Muscle of leg (tissue), 3 donors: ENCODE measurements at regions not wholly inside any gene's neighbourhood (a gene's known extent, or its start where the extent isn't known, plus 50 kb on each side); places are given as distances from the start of the nearest gene placed in this dataset.

Experiments
- DNase-seq: peaks from one replicate; pipeline ENCODE4 v3.0.0; 2013
- H3K27ac ChIP-seq: one replicate; pipeline ENCODE4 v1.5.1; 2013; ENCODE audit warnings: mild to moderate bottlenecking, low read length, control low read depth
- H3K27me3 ChIP-seq: one replicate; pipeline ENCODE4 v1.6.1; 2013; ENCODE audit warnings: low read length; ENCODE audit not compliant: control insufficient read depth, insufficient read depth
- H3K36me3 ChIP-seq: one replicate; pipeline ENCODE4 v1.6.1; 2013; ENCODE audit warnings: low read length; ENCODE audit not compliant: control insufficient read depth, insufficient read depth
- H3K4me1 ChIP-seq: one replicate; pipeline ENCODE4 v1.6.1; 2013; ENCODE audit warnings: low read length; ENCODE audit not compliant: control insufficient read depth, insufficient read depth
- H3K4me3 ChIP-seq: one replicate; pipeline ENCODE4 v1.5.1; 2013; ENCODE audit warnings: low read length, control low read depth
- H3K9me3 ChIP-seq: replicated peaks from 2 replicates; pipeline ENCODE4 v1.6.1; 2013; ENCODE audit warnings: low read depth, low read length; ENCODE audit not compliant: control insufficient read depth
- WGBS: methylation state at CpG from one replicate; pipeline ENCODE4 v1.1.5; 2013; ENCODE audit warnings: missing lambda C conversion rate; ENCODE audit not compliant: insufficient coverage; 5-methylcytosine and 5-hydroxymethylcytosine counted together

DNA sequence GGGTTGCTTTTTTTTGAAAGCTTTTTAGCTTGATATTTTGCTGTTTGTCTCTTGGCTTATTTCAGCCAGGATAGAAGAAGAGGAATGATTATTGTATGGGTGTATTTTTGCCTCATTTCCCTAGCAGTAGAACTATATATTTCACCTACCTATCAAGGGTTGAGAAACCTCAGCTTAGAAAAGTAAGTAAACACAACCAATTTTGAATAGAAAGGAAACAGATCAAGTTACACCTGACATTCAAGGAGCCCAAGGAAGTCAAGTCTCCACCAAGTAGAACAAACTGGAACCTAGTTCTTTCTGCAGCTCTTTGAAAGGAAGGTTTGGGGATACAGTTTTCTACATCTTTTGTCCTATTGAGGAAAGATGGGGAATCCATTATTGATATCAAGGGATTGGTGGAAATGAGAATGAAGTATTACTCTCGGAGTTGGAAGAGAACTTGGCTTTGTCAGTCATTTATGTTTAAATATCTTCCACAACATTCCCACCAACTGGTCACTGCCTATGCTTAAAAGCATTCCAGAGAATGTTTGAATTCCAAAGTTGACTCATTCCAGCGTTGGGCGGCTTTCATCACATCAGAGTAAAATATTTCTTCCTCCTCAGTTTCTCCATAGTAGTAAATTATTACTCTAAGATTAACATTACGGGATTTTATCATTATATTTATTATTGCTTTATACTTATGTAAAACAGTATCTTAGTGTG, 207.8 kb upstream of the CNKSR2 start:
- no peaks in the 10 kb centered on the region for H3K27me3 ChIP-seq
- H3K9me3 ChIP-seq = no peaks in the 10 kb centered on the region
- H3K27ac ChIP-seq = no peak overlapping the region
- H3K4me3 ChIP-seq = no peak overlapping the region
- WGBS = no CpG with 5 or more reads among the region's 4 CpGs
- no peak for DNase-seq
- no peaks in the 10 kb centered on the region for H3K4me1 ChIP-seq
- no peaks in the 10 kb centered on the region for H3K36me3 ChIP-seq

DNA sequence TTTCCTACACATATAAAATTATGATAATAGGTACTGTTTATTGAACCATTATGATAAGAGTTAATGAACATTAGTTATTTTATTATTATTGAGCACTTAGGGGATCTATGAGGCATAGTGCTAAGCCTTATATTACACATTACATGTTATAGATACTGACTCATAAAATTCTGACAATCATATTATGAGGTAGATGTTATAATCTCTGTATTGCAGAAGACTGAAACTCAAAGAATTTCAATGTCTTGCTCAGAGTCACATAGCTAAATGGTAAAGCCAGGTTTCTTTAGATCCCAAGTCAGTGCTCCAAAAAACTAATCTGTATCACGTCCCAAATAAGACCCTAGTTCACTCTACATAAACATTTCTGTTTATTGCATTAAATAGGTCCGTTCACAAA, 207.2 kb upstream of the CNKSR2 start:
- no peaks in the 10 kb centered on the region for H3K27me3 ChIP-seq
- H3K4me1 ChIP-seq = no peaks in the 10 kb centered on the region
- no peak overlapping the region for H3K4me3 ChIP-seq
- H3K36me3 ChIP-seq = no peaks in the 10 kb centered on the region
- no peaks in the 10 kb centered on the region for H3K9me3 ChIP-seq
- no CpG with 5 or more reads among the region's 2 CpGs for WGBS
- DNase-seq = no peak
- H3K27ac ChIP-seq = no peak overlapping the region

GRCh38 chrX:21167494-21167893, 206.7 kb upstream of the CNKSR2 start:
- Histone ChIP-seq H3K9me3 (no peaks in the 10 kb centered on the region), H3K27me3 (no peaks in the 10 kb centered on the region), H3K4me1 (no peaks in the 10 kb centered on the region), H3K4me3 (no peak overlapping the region), H3K27ac (no peak overlapping the region), H3K36me3 (no peaks in the 10 kb centered on the region)
- WGBS = no CpG with 5 or more reads among the region's 1 CpG
- no peak for DNase-seq

DNA sequence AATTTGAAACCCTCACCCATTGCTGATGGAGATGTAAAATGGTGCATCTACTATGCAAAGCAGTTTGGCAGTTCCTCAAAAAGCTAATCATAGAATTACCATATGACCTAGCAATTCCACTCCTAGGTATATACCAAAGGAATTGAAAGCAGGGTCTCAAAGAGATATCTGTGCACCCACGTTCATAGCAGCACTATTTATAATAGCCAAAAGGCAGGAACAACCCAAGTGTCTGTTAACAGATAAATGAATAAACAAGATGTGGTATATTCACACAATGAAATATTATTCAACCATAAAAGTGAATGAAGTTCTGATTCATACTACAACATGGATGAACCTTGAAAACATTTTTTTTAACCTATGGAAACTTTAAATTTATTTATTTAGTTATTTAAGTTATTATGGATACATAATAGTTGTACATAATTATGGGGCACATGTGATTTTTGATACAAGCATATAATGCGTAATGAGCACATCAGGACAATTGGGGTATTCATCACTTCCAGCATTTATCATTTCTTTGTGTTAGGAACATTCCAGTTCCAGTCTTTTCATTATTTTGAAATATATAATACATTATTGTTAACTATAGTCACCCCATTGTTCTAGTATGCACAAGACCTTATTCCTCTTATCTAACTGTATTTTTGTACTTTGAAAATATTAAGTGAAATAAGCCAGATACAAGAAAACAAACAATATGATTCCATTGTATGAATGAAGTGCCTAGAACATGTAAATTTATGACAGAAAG, 205.6 kb upstream of the CNKSR2 start:
- no peak for DNase-seq
- no peak overlapping the region for H3K4me3 ChIP-seq
- H3K27ac ChIP-seq = no peak overlapping the region
- no CpG with 5 or more reads among the region's 2 CpGs for WGBS
- no peaks in the 10 kb centered on the region for H3K36me3 ChIP-seq
- no peaks in the 10 kb centered on the region for H3K9me3 ChIP-seq
- H3K27me3 ChIP-seq = no peaks in the 10 kb centered on the region
- no peaks in the 10 kb centered on the region for H3K4me1 ChIP-seq

DNA sequence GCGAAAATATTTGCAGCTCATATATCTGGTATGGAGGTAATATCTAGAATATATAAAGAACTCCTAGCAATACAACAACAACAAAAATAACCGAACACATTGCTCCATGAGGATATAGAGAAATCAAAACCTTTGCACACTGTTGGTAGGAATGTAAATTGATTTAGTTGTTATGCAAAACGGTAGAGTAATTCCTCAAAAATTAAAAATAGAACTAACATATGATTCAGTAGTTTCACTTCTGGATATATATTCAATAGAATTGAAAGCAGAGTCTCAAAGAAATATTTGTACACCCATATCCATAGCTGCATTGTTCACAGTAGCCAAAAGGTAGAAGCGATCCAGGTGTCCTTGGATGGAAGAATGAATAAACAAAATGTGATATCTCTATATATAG, 203.0 kb upstream of the CNKSR2 start:
- no CpG with 5 or more reads among the region's 4 CpGs for WGBS

DNA sequence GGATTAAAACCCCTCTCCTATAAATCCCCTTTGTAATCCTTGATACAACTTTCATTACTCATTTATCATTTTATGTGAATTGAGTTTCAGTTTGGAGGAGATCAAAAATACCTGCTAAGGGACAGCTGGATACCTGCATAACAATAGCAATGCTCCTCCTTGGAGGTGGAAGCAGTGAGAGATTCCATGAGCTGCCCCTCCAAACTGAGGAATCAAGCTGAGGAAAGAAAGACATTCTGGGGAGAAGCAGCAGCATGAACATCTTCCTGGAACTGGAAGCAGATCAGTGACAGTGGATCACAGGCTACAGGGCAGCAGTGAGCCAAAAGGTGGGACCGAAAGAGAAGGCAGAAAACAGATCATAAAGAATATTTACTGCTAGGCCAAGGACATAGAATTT, 199.8 kb upstream of the CNKSR2 start:
- Histone ChIP-seq H3K27me3 (no peaks in the 10 kb centered on the region), H3K9me3 (no peaks in the 10 kb centered on the region), H3K36me3 (no peaks in the 10 kb centered on the region), H3K4me1 (no peaks in the 10 kb centered on the region), H3K27ac (no peak overlapping the region), H3K4me3 (no peak overlapping the region)
- 25% methylated on average over 1 of the region's 1 CpG for WGBS
- no peak for DNase-seq

More for the DNA sequence above, 203.0 kb upstream of the CNKSR2 start:
- H3K36me3 ChIP-seq = no peaks in the 10 kb centered on the region
- no peak for DNase-seq
- no peaks in the 10 kb centered on the region for H3K9me3 ChIP-seq
- H3K27me3 ChIP-seq = no peaks in the 10 kb centered on the region
- no peak overlapping the region for H3K27ac ChIP-seq
- no peaks in the 10 kb centered on the region for H3K4me1 ChIP-seq
- no peak overlapping the region for H3K4me3 ChIP-seq

GRCh38 chrX:21176921-21177571, 197.2 kb upstream of the CNKSR2 start:
- Histone ChIP-seq H3K36me3 (no peaks in the 10 kb centered on the region), H3K4me1 (no peaks in the 10 kb centered on the region), H3K9me3 (no peaks in the 10 kb centered on the region), H3K27ac (no peak overlapping the region), H3K27me3 (no peaks in the 10 kb centered on the region), H3K4me3 (no peak overlapping the region)
- WGBS = 43% methylated on average over 3 of the region's 5 CpGs
- DNase-seq = peak; percentile 68

DNA sequence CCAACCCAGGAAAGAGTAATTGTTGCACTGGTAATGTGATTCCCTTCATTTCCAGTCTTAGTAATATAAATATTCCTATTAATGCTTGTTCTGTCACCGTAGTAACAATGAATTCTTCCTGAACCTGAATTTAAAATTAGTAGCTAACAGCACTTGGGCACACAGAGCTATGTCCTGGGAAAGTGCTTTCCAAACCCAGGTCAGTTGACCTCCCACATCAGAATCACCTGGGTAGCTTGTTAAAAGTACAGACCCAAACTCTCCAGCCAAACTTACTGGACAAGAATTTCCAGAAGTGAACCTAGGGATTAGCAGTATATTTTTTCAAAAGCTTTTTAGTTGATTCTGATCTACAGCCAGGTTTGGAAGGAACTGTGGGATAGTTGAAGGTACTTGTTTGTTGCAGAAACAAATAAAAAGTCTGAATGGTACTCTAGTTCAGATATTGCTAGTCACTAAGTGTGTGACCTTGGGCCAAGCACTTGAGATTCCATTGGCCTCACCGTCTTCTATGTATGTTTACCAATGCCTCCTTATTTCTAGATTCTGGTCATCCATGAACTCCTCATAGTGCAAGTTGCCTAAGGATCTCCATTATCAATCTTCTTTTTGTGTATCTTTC, 192.9 kb upstream of the CNKSR2 start:
- no peak overlapping the region for H3K27ac ChIP-seq
- DNase-seq = peak; percentile 5
- H3K4me1 ChIP-seq = no peaks in the 10 kb centered on the region
- no peaks in the 10 kb centered on the region for H3K36me3 ChIP-seq
- no peak overlapping the region for H3K4me3 ChIP-seq
- WGBS = 82% methylated on average over 1 of the region's 2 CpGs
- H3K27me3 ChIP-seq = no peaks in the 10 kb centered on the region
- no peaks in the 10 kb centered on the region for H3K9me3 ChIP-seq

DNA sequence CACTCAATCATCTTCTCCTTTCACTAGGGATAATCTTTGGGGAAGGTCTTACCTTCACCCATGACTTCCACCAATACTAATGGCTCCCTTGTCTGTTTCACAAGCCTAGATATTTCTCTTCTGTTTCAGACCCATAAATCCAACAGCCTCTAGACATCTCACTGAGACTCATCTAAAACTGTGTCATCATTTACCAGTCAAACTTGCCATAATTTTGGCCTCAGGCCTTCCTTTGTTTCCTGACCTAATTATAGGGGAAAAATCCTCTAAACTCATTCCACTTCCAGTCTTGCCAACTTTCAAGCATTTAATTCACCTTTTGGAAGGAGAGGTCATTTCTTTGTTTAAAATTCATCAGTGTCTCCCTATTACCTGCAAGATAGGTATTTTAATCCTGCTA, 181.0 kb upstream of the CNKSR2 start:
- no peaks in the 10 kb centered on the region for H3K4me1 ChIP-seq
- H3K27ac ChIP-seq = no peak overlapping the region
- H3K36me3 ChIP-seq = no peaks in the 10 kb centered on the region
- H3K4me3 ChIP-seq = no peak overlapping the region
- no peak for DNase-seq
- no peaks in the 10 kb centered on the region for H3K27me3 ChIP-seq
- peaks cover 3% of the 10 kb centered on the region for H3K9me3 ChIP-seq

- no CpG with 5 or more reads among the region's 1 CpG for WGBS
- H3K4me3 ChIP-seq = no peak overlapping the region
- no peak overlapping the region for H3K27ac ChIP-seq
- H3K9me3 ChIP-seq = peaks cover 2% of the 10 kb centered on the region
- no peaks in the 10 kb centered on the region for H3K4me1 ChIP-seq
- DNase-seq = no peak
- H3K27me3 ChIP-seq = no peaks in the 10 kb centered on the region
- H3K36me3 ChIP-seq = no peaks in the 10 kb centered on the region
Observed at GRCh38 chrX:21194526-21194925, 179.7 kb upstream of the CNKSR2 start.
